IPS-NIHi11 (cell line): ENCODE measurements at regions not wholly inside any gene's neighbourhood (a gene's known extent, or its start where the extent isn't known, plus 50 kb on each side); places are given as distances from the start of the nearest gene placed in this dataset.

Experiments
- DNase-seq: peaks from one replicate; pipeline ENCODE4 v3.0.0; 2012; ENCODE audit warnings: mixed read lengths, low spot score

DNA sequence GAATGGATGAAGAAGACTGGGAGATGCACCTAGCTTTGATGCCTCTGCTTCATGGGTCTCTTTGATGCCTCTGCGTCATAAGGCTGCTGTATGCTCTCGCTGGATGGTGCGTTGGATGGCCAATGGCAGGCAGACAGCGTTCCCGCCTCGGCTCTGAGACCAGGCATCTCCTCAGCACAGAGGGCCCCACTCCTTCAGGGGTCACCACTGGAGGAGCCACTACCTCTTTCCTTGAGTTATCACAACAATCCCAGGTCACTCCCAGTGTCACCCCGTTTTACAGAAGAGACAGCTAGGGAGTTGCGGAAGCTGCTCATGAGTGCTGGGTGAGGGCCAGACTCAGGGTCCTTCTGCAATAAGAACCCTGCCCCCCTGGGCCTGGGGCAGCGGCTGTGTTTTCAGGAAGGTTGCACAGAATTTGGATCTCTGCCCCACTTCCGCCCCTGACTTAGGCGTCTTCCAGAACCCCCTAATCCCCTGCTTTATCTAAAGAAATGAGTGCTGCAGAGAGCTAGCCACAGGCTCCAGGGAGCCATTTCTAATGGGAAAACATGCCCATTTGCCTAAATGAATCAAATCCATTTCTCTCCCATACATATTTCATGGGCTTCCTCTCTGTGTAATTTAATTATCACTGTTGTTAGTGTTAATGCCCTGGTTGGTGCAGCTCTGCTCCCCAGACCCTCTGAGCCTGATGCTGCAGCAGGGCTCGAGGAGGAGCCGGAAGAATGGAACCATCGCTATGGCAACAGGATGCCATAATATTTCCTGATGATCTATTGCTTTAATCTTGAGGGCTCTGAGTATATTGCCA is 131.8 kb upstream of the HS6ST1 start:
- DNase-seq: no peak

DNA sequence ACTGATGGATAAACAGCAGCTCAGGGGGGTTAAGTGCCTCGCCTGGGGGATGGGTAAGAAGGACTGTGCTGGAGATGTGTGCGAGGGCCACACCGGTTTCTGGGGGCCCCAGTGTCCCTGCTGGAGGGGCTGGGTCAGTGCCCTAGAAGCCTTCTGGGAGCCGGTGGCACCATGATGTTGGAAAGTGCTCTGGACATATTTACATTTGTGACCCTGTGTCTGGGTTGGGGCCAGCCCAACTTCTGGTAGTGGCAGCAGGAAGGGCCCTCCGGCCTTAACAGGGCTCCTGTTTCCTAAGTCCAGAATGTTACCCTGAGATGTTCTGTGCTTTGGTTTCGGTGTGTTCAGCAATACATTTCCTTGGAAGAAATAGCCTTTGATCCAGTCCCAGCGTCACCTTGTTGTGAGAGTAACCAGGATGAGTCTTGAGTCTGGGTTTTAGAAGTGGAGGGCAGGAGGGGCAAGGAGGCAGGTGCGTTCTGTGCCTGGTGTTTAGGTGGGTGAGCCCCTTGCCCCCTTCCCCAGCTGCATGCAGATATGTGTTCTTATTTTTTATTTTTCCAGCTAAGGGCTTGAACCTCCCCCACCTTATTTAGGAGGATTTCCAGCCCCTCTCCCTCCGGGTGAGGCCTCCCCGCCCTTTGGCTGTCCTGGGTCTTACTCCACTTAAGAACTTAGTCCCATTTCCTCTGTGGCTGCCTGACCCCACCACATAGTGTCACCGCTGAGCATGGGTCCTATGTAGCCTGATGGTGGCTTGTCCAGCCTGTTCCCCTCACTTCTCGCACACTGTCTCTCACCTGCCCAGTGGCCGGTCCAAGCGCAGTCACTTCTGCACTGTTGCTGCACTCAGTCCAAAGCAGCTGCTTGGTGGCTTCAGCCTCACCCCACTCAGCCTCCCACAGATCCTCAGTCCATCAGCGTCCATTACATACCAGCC is 132.7 kb upstream of the HS6ST1 start:
- DNase-seq: no peak

DNA sequence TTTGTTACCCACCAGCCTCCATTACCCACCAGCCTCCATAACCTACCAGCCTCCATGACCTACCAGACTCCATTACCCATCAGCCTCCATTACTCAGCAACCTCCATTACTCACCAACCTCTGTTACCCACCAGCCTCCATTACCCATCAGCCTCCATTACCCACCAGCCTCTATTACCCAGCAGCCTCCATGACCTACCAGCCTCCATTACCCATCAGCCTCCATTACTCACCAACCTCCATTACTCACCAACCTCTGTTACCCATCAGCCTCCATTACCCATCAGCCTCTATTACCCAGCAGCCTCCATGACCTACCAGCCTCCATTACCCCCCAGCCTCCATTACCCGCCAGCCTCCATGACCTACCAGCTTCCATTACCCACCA is 133.3 kb upstream of the HS6ST1 start:
- no peak for DNase-seq

DNA sequence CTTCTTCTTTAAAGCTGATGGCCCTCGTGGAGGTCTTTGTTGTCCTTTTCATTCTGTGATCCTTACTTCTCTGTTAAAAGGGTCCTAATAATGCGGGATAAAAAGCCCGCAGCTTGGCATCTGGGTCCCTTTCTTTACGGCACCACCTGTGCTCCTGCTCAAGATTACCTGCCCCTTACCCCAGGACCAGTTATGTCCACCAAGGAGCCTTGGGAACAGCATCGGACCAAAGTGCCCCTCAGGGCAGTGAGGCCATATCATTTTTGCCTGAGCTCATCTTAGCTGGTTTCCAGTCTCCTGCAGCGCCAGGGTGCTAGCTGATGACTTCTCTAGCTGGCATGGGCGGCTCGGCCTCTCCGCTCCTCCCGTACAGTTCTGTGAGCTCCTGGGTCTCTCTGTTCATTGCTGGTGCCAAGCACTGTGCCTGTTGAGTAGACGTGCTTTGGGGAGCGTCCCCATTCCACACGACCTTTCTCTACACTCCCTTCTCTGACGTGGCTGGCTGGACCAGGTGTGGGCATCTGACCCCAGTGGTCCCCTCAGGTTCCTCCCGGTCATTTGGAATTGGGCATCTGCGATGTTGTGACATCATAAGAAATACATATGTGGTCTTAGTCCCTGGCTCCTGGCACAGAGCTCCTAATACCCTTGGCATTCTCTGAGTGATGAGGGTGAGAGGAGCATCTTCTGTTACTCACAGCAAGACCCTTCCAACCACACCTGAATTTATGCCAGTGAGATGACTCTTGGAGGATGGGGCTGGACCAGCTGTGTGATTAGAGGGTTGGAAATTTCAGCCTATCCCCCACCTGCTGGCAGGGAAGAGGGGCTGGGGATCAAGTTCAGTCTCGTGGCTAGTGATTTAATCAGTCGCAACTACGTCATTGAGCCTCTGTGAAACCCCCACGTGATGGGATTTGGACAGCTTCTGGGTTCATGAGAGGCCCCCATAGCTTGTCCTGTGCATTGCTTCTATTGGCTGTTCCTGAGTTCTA is 134.2 kb upstream of the HS6ST1 start:
- DNase-seq: no peak

DNA sequence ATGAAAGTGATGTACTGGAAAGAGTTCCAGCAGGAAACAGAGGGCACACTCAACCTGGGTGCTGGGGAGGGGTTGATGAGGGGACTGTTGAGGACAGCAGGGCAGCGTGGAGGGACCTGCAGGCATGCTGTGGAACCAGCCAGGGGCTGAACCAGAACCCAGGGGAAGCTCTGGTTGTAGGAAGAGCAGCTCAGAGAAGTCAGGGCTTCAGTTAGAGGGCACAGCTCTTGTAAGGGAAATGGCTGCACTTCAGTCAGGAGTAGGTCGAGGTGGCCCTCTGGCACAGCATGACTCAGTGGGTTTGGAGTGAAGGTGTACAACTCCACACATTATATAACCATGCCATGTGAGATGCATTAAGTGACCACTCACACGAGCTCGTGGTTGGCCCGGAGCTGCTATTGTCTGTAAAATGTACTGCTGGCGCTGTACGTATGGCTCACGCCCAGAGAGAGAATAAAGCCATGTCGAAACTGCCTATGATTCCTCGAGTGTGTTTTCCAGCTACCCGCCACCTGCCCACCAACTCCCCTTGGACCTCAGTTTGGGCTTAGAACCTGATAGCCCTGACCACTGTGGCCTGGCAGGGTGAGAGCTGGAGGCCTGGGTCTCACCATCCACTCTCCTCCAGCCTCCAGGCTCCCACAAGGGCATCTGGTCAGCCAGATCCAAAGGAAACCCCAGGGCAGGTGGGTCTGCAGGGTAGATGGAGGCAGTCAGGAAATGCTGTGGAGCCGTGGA is 136.5 kb upstream of the HS6ST1 start:
- no peak for DNase-seq

DNA sequence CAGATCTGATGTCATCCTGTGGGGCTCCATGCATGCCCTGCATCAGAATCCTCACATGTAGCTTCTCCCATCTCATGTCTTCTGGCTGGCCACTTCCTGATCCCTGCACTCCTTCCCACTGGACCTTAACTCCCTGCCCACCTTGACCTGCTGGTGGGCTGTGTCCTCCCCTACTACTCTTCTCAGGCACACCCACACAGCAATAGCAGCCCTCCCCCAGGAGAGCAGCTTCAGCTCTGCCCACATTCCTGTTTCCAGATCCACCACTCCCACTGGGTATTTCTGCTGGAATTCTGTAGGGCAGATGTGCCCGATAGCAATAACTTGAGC is 137.0 kb upstream of the HS6ST1 start:
- no peak for DNase-seq

DNA sequence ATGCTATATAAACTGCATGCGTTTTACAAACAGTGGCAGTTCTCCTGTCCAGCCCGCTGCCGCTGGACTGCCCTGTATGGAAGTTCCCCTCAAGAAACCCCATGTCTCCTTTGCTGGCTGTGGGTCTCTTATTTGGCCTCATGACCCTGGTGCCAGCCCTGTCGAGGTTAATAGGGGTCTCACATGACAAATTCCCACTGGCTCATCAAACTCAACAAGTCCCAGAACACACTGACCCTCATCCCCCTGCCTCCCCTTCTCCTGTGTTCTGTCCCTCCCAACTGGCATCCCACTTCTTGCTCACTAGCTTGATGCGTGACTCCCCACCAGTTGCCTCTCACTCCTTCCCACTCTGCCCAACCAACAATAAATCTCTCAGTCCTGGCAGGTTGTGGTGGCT is 137.6 kb upstream of the HS6ST1 start:
- no peak for DNase-seq

DNA sequence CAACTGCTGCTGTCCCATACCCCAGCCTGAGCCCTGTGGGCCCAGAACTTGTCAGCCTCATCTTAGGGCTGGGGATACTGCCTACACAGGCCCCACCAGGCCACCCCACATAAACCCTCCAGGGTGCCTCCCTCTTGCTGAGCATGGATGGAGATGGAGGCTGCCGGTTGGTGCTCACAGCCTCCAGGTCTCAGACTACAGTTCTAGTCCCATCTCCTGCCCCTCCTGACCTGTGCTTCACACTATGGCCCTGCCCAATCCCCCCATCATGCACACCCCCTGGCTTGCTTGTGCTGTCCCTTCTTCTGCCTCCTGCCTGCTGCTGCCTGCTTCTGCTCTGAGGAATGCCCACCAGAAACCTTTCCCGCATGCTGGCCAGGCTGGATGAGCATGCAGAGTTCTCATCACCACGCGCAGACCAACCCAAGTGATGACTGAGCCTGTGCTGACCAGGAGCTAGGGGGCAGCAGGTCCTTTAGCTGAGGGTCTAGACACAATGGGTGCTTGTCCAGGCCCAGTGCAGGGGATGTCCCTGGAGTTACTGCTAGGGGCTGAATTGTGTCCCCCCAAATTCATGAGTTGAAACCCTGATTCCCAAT is 138.4 kb upstream of the HS6ST1 start:
- no peak for DNase-seq

DNA sequence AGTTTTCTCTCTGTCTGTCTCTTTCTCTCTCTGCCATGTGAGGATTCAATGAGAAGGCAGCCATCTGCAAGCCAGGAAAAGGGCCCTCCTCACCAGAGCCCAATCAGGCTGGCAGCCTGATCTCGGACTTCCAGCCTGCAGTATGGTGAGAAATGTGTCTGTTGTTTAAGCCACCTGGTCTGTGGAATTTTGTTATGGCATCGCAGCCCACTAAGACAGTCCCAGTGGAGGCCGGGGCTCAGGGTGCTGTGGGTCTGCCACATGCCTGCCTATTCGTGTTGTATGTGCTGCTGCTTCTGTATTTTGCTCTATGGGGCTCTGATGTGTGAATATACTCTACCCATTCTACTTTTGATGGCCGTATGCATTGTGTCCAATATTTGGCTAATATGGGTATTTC is 139.0 kb upstream of the HS6ST1 start:
- DNase-seq: no peak

DNA sequence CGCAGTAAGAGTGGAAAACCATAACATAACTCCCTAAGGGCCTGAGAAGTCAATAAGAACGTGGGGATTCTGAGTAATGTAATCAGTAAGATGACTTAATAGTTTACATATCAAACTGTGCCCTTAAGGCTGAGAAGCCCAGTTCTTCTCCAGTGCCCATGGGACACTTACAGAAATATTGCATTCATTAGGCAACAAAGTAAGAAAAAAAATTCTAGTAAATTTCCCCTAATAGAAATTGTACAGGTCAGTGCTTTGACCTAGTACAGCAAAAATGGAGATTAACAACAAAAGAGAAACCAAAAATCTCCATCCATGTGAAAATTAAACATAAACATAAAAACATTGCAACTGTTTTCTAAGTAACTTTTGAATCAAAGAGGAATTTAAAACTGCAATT is 139.8 kb upstream of the HS6ST1 start:
- no peak for DNase-seq

DNA sequence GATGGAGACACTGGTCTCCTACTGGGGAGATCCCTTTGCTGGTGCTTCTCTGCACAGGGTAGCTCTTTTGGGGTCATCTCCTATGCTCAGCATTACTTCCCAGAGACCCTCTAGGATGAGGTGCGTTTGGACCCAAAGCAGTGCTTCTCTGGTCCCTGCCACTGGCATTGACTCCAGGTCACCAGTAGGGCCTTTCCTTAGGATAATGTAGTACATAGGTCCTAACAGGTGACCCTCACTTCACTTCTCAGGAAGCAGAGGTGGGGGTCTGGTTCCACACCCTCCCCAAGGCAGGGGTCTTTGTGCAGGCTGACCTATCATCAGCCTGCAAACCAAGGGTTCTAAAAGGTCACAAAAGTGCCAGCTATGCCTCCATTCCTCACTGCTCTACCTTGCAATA is 145.8 kb upstream of the HS6ST1 start:
- no peak for DNase-seq

DNA sequence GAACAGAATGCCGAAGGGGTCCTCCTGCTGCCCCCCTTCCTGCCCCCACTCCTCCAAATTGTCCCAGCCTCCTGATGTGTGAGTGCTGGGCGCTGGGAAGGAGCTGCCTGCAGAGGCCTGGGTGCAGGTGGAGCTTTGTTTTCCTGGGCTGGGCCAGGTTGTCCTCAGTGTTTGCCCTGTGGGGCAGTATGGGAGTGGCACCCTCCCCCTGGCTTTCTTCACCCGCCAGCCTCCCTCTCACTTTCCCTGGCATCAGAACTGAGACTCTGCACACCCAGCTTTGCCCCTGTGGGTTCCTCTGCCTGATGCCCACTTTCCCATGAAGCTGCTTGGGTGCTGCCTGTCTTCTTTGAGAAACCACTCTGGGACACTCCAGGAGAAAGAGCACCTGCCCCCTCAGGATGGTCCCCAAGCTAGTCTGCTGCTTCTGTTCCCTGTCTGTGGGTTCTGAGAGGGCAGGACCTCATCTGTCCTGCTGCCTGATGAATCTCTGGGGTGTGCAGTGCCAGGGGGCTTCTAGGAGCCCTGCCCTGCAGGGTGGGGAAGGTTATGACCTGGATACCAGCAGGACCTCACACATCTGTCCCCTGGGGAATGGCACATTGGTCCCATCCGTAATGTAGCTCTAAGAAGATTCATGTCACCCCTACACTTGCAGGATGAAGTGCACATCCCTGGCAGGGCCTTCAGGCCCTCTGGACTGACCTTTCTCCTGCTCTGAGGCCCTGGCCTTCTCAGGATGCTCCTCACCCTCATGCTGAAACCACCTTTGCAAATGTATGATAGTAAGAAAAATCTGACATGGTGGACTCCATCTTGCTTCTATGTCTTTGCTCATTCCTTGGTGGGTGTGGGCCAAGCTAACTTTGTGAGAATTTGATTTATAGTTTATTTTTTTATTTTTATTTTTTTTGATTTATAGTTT is 146.8 kb upstream of the HS6ST1 start:
- no peak for DNase-seq

DNA sequence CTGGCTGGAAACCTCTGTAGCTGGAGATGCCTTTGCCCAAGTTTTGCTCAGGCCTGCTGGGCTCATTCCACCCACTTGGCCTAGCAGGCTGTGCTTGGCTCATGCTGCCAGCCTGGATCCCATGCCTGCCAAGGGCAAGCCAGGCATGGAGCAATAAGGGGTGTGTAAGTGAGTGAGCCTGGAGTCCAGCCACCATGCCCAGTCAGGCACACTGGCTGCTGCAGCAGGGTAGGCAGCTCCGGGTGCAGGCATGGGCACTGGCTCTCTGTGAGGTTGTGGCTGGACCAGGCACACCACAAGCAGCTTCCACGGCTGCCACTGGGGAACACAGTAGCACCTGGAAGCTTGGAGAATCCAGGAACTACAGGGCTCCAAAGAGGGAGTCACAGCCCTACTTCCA is 147.7 kb upstream of the HS6ST1 start:
- no peak for DNase-seq

DNA sequence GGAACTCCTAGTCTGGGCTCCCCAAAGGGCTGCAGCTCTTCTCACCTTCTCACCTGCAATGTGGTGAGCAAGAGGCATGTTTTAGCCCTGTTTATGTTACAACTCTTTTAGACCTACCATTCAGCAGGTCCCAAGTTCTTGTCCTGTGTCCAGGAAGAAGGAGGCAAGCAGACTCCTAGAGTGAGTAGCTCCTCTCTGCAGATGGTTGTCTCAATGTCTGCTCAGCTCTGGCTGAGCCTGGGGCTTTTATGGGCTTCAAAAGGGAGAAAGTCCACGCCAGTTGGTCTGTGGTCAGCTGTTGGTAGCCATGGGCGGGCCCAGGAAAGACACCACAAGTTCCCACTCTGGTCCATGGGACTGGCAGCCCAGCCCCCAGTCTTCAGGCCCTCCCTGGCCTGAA is 148.1 kb upstream of the HS6ST1 start:
- no peak for DNase-seq

DNA sequence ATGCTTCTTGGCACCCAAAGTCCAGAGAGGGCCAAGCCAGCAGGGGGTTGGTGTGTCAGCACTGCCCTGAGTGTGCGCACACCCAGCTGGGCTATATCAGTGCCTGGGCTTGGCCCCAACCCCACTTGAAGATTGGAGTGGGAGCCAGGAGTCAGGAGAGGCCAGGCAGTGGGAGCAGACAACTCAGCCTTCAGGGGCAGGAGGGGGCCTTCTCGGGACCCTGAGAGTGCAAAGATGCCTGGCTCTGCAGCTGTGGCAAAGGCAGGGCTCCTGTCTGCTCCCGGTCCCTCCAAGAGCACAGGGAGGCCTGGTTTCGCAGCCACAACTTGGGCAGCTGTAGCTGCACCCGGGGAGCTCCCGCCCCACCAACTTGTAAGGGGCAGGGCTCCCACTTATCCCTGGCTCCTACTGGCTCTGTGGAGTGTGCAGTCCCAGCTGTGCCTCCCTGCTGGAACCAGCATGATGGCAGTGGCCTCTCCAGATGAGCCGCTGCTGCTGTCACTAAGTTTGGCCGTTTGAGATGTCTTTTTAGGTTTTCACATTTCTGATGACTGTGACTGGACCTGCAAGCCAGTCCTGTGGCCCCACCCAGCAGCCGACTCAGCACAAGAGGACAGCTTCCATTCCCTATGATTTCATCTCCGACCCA is 148.8 kb upstream of the HS6ST1 start:
- no peak for DNase-seq

DNA sequence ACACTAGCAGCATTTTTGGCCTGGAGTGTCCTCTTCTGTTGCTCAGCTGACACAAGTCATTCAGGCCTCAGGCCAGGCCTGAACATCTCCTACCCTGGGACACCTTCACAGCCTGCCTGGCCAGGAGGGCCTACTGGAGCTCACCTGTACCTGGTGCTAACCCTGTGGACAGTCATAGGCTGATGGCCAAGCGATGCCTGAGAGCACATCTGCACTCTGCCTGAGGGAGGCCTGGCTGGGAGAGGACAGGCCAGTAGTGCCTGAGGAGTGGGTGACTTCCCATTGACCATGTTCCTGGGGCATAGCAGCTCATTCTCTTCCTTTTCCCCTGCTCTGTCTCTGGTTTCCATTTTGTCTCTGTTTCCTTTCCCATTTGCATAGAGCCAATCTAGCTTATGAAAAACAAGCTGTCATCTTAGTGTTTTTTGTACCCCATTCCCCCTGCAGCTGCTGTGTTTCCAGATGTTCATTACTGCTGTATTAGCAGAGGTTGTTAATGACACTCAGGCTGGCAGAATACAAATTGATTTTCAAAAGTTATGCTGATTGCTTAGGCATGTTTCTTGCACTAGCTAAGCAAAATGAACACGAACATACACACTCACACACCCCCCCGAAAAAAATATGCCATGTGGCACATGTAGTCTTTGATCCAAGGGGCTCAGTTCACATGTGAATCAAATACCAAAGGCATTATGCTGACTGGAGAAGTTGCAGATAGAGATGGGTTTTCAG is 149.7 kb upstream of the HS6ST1 start:
- DNase-seq: no peak

DNA sequence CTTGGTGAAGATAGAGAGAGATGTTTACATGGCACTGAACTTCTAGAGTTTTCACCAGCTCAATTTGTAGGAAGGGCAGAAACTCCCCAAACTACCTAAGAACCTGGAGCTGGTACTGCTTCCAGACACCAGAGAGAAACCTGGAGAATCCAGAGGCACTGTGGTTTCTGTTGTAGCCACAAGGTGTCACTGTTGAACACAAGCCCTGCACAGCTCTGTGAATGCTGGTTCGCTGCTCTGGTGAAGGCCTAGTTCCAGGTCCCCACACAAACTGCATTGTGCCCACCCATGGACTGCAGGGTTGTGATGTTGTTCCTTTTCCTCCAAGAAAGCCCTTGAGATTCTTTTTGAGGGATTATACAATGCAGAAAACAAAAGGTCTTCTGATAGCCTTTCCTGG is 150.5 kb upstream of the HS6ST1 start:
- DNase-seq: no peak

DNA sequence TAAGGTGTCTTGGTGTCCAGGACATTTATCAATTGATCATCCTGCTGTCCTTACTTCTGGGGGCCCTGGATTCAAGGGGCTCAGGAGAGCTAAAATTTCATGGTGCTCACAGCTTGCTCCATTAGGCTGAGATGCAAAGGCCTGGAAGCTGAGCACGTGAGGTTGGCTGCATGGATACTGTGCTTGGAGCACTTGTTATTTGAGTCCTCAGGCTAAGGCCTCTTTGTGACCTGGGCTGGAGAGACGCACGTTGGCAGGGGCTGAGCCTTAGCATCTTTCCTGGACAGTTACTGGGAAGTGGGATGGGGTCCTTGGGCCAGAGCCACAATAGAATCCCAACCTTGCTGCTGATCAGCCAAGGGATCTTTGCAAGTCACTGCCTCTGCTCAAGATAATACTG is 151.2 kb upstream of the HS6ST1 start:
- DNase-seq: no peak

DNA sequence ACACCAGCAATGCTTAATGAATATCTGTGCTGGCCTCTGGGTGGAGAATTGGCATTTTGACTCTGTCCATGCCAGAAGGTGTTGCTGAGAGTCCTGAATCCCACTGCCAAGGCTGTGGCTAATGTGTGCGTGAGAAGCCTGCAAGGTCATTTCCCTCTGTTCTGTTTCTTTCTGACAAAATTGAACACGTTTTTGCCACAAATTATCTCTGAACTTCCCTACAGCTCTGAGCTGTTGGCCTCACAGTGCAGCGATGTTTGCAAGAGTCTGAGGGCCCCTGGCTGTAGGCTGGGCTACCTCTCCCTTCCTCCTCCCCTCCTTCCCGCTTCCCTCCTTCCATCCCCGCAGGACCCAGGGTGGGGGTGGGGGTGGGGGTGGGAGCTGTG is 154.1 kb upstream of the HS6ST1 start:
- DNase-seq: no peak
